Aorta (tissue), 5 donors: ENCODE measurements at regions not wholly inside any gene's neighbourhood (a gene's known extent, or its start where the extent isn't known, plus 50 kb on each side); places are given as distances from the start of the nearest gene placed in this dataset.

ENCODE experiments used
- ATAC-seq: fragments of 200-7000 bp; cut with Tn5 transposase; one replicate; pipeline ENCODE4 v1.9.1; 2022; ENCODE audit warnings: moderate library complexity; ENCODE audit not compliant: low FRiP score
- DNase-seq, 2 donors: peaks; one replicate each; pipeline ENCODE4 v3.0.0-alpha.2; 2020
- H3K27ac ChIP-seq, 2 donors: one replicate each; pipeline ENCODE4 v1.5.1; 2013; ENCODE audit warnings: low read length in 2 of 2, mild to moderate bottlenecking in 2 of 2, moderate library complexity in 2 of 2, control low read depth in 1 of 2, inconsistent platforms in 1 of 2, low read depth in 1 of 2
- H3K27me3 ChIP-seq, 2 donors: one replicate each; pipeline ENCODE4 v1.6.1; 2013; ENCODE audit warnings: control low read depth in 1 of 2, low read length in 1 of 2, mild to moderate bottlenecking in 1 of 2, moderate library complexity in 1 of 2; ENCODE audit not compliant: insufficient read depth in 2 of 2, control insufficient read depth in 1 of 2
- H3K36me3 ChIP-seq, 2 donors: one replicate each; pipeline ENCODE4 v1.6.1; 2013; ENCODE audit warnings: control low read depth in 1 of 2, low read length in 1 of 2, mild to moderate bottlenecking in 1 of 2; ENCODE audit not compliant: insufficient read depth in 2 of 2, control insufficient read depth in 1 of 2
- H3K4me1 ChIP-seq, 2 donors: one replicate each; pipeline ENCODE4 v1.6.1; 2013; ENCODE audit warnings: low read length in 2 of 2, control low read depth in 1 of 2, mild to moderate bottlenecking in 1 of 2, moderate library complexity in 1 of 2; ENCODE audit not compliant: insufficient read depth in 2 of 2, control insufficient read depth in 1 of 2
- H3K4me3 ChIP-seq, 2 donors: one replicate each; pipeline ENCODE4 v1.5.1; 2013; ENCODE audit warnings: low read length in 2 of 2, control low read depth in 1 of 2, mild to moderate bottlenecking in 1 of 2
- H3K9me3 ChIP-seq: one replicate; pipeline ENCODE4 v1.6.1; 2013; ENCODE audit warnings: mild to moderate bottlenecking, low read length; ENCODE audit not compliant: control insufficient read depth
- WGBS, 2 donors: extraction: QIAGEN DNeasy Blood & Tissue Kit; methylation state at CpG; one replicate each; pipeline ENCODE4 v1.1.7; 2013; 5-methylcytosine and 5-hydroxymethylcytosine counted together
- intact Hi-C, 2 donors: fragments of 100-400 bp; cut with DNase I; formaldehyde crosslinking; loops; one replicate each; pipeline versions ENCODE4 v1.14.2 to v1.15.0; 2022
- donor health status: healthy with polysubstance abuse.
- donor health status: Bipolar disorder and iron deficiency.
- donor health status: DM: no; HTN: no; CAD: no.
- donor health status: DM: no; HTN: no; CAD: no.
- donor health status: DM: yes; HTN: yes; CAD: no.

DNA sequence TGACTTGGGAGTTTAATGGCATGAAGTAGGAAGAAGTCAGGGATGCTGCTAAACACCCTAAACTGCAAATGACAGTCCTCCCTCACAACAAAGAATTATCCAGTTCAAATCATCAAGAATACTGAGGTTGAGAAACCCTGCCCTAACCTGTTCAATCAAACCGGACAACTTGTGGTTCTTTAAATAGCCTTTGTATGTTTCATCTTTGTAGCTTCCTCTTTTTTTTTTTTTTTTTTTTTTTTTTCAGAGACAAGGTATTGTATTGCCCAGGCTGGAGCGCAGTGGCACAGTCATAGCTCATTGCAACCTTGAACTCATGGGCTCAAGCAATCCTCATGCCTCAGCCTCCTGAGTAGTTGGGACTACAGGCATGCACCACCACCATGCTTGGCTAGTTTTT lies 52.5 kb upstream of the TTC29 start:
- ATAC-seq (no peak), DNase-seq (no peak)
- Histone ChIP-seq H3K27me3 (no peaks in the 10 kb centered on the region), H3K9me3 (no peaks in the 10 kb centered on the region), H3K4me3 (no peak overlapping the region), H3K27ac (no peak overlapping the region), H3K36me3 (no peaks in the 10 kb centered on the region), H3K4me1 (no peaks in the 10 kb centered on the region)
- WGBS, 2 donors: 87 to 91% methylated on average over 2 of the region's 2 CpGs
- intact Hi-C loops: no loop called here

DNA sequence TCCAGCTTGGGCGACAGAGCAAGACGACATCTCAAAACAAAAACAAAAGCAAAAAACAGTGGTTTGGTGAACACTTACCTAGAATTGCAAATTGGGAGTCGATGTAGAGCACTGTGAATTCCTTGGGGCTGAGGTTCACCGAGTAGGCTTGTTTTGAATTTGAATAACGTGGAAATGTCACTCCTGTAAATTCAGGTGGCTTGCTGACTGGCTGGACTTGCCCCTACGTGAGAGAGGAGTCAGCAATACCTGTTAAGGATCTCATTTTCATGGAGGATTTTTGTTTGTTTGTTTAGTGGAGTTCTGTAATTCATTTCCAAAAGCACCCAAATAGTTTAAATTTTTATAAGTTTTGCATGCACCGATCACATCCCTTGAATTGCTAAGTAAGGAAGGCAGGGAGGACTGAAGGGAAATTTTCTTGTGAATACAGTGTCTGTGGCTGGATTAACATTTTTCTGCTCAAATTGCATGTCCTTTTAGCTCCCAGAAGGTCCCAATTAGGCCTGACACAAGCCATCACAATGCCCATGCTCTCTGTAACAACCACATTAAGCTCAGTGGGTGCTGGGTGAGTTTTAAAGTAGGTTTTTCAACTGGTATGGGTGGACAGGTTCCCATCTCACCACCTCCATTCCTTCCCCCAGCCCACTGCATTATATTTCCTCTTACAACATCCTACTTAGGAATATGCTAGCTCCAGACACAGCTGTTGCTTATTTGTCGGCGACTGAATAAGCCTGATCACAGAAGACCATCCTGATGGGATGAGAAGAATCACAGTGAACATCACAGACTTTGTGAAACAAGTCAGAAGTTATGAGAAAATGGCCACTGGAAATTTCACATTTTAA lies 58.5 kb upstream of the TTC29 start:
- H3K27ac ChIP-seq: no peak overlapping the region
- H3K36me3 ChIP-seq: no peaks in the 10 kb centered on the region
- H3K4me3 ChIP-seq: no peak overlapping the region
- H3K9me3 ChIP-seq: no peaks in the 10 kb centered on the region
- H3K4me1 ChIP-seq: no peaks in the 10 kb centered on the region
- intact Hi-C loops: no loop called here
- ATAC-seq (no peak), DNase-seq (no peak)
- WGBS, 2 donors: 68 to 76% methylated on average over 9 of the region's 9 CpGs
- no peaks in the 10 kb centered on the region for H3K27me3 ChIP-seq

DNA sequence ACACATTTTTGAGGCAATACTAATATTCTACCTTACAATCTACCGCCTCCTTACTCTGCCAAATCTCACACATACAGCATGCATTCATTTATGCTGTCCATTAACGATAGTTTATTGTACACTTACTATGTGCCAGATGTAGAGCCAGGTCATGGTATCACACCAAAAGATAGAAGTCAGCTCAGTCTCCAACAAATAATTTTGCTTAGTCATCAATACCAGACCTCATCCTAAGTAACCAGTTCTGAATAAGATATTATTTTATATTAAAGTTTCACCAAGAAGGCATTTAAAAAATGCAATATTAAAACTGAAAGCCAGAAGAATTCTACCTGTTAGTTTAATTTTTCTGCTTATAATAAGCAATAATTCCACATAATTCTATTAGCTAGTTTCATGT lies 60.6 kb upstream of the TTC29 start:
- no peak for DNase-seq
- no peaks in the 10 kb centered on the region for H3K4me1 ChIP-seq
- H3K27ac ChIP-seq: no peak overlapping the region
- H3K9me3 ChIP-seq: no peaks in the 10 kb centered on the region
- no peaks in the 10 kb centered on the region for H3K36me3 ChIP-seq
- no peak for ATAC-seq
- no peaks in the 10 kb centered on the region for H3K27me3 ChIP-seq
- WGBS, 2 donors: 96 to 98% methylated on average over 2 of the region's 2 CpGs
- intact Hi-C loops: no loop called here
- H3K4me3 ChIP-seq: no peak overlapping the region

DNA sequence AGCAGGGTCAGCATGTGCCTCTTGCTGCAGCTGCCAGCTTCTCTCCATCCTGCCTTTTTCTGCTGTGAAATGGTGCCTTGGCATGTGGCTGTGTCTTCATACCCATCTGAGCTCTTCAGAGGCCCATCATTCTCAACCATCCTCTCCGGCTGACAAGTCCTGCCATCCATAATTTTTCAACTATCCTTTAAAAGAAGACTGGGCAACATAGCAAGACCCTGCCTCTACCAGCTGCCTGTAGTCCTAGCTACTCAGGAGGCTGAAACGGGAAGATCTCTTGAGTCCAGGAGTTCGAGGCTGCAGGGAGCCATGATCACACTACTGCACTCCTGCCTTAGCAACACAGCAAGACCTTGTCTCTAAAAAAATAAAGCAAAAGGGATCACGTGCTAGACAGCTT lies 64.2 kb upstream of the TTC29 start:
- DNase-seq (no peak), ATAC-seq (no peak)
- no peaks in the 10 kb centered on the region for H3K36me3 ChIP-seq
- no peak overlapping the region for H3K4me3 ChIP-seq
- no peaks in the 10 kb centered on the region for H3K27me3 ChIP-seq
- H3K4me1 ChIP-seq: no peaks in the 10 kb centered on the region
- intact Hi-C loops: no loop called here
- 86 to 88% methylated on average over 4 of the region's 4 CpGs for WGBS, 2 donors
- H3K9me3 ChIP-seq: no peaks in the 10 kb centered on the region
- no peak overlapping the region for H3K27ac ChIP-seq

DNA sequence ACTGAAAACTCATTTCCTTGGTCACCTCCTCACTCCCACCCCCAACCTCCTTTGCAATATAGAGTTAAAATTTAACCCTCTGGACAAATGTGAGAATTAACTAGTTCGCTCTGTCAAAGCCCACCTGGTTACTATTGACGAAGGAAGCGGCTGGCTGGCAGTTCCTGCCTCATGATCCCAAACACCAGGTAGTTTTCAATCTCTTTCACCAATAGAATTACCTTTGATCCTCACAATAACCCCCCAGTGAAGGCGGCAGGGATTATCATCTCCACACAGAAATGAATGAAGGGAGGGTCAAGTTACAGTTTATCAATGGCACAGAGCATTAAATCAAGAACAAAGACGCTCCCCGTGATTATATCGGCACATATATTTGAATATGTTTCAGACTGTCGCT lies 65.7 kb upstream of the TTC29 start:
- Histone ChIP-seq H3K27ac (no peak overlapping the region), H3K4me1 (no peaks in the 10 kb centered on the region), H3K9me3 (no peaks in the 10 kb centered on the region), H3K36me3 (no peaks in the 10 kb centered on the region), H3K4me3 (no peak overlapping the region), H3K27me3 (no peaks in the 10 kb centered on the region)
- WGBS, 2 donors: 92% methylated on average over 8 of the region's 8 CpGs
- ATAC-seq: no peak
- intact Hi-C loops: no loop called here
- no peak for DNase-seq

DNA sequence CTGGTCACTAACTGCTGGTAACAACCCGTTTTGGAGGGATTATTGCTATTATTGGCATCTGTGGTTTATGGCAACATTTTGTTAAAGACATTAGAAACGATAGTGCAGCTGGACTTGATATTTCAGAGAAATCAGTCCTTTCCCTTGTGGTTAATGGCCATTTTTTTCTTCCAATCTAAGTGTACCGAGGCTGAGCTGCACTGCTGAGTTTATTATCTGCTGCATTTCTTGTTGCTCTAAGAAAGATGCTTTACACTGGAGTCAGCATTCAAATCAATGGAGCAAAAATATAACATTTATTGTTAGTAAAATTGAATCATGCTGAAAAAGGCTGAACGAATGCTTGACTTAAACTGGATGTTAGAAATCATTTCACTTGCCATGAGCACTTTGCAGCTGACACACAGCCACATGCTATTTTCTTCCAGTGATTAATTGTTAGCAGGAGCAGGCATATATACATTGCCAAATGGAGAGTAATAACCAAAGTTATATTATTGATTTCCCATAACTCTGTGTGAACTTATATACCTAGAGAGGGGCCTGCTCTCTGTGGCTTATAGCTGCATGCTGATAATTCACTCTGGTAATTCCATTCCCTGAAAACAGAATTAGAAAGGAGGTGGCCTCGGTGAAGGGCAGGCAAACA lies 66.5 kb upstream of the TTC29 start:
- 37 to 44% methylated on average over 5 of the region's 5 CpGs for WGBS, 2 donors
- Histone ChIP-seq H3K9me3 (no peaks in the 10 kb centered on the region), H3K27ac (no peak overlapping the region), H3K4me1 (no peaks in the 10 kb centered on the region), H3K27me3 (no peaks in the 10 kb centered on the region), H3K4me3 (no peak overlapping the region), H3K36me3 (no peaks in the 10 kb centered on the region)
- DNase-seq (no peak), ATAC-seq (no peak)
- intact Hi-C loops: no loop called here

DNA sequence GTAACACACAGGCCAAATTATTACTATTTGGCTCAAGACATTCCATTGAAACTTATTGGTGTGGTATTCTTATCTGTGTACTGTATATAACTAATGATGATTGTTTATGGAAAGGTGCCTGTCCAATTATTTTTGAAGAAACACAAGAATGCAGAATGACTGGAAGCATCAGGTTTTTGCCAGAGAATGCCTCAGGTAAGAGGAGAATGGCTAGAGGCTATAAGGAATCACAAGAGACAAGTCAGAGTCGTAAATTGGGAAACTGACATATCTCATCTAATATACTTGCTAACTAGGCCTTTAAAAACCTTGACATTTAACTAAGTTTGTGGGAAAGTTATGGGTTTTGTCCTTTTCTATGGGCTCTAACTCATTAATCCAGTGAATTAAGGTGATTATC lies 69.3 kb upstream of the TTC29 start:
- Histone ChIP-seq H3K36me3 (no peaks in the 10 kb centered on the region), H3K4me3 (no peak overlapping the region), H3K9me3 (no peaks in the 10 kb centered on the region), H3K27me3 (no peaks in the 10 kb centered on the region), H3K27ac (no peak overlapping the region), H3K4me1 (no peaks in the 10 kb centered on the region)
- 84 to 93% methylated on average over 1 of the region's 1 CpG for WGBS, 2 donors
- DNase-seq (no peak), ATAC-seq (no peak)
- intact Hi-C loops: loop anchor here (5.0 kb wide), 3 partner anchors 82 to 577 kb away; no protein-coding TSS in a partner anchor

DNA sequence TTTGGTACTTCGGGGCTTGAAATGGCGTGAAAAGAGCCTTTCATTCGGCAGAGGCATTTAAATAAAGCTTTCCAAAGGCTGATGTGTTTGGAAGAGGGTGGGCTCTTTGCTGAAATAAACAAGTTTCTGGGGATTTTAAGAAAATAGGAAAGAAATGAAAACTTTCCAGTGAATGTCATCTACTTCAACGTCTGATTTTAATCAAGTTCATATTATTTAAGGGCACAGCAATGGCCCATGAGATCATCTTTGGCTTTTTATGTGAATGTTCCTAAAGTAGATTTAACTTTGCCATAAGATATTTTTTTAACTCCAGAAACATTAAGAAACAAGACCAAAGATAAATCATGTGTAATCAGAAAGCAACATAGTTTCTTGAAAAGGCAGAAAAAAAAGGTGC lies 69.8 kb upstream of the TTC29 start:
- intact Hi-C loops: loop anchor here (5.0 kb wide), 3 partner anchors 82 to 577 kb away; no protein-coding TSS in a partner anchor
- Histone ChIP-seq H3K4me3 (peak overlapping the region in 1 of 2 donors; percentile 14), H3K9me3 (no peaks in the 10 kb centered on the region), H3K27ac (no peak overlapping the region), H3K36me3 (no peaks in the 10 kb centered on the region), H3K4me1 (no peaks in the 10 kb centered on the region), H3K27me3 (no peaks in the 10 kb centered on the region)
- ATAC-seq (no peak), DNase-seq (no peak)
- 9 to 13% methylated on average over 4 of the region's 4 CpGs for WGBS, 2 donors

DNA sequence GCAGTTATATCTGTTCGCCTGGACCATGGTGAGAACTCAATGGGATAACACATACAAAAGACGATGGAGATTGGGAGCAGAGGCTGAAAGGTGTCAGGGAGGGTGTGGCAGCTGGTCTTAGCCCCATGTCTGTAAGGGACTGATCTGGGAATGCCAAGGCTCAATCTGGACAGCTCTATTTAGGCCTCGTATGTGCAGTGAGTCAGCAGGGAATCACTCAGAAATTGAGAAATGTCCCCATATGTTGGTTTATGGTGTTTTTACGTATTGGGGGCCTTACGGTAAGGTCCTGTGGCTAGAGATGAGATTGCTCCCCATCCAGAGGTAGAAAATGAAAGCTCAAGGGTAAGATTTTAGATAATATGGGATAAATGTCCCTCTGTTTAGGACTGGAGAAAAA lies 71.4 kb upstream of the TTC29 start:
- Histone ChIP-seq H3K27ac (no peak overlapping the region), H3K4me3 (no peak overlapping the region), H3K9me3 (no peaks in the 10 kb centered on the region), H3K4me1 (no peaks in the 10 kb centered on the region), H3K27me3 (no peaks in the 10 kb centered on the region), H3K36me3 (no peaks in the 10 kb centered on the region)
- no peak for ATAC-seq
- no peak for DNase-seq
- WGBS, 2 donors: 85 to 87% methylated on average over 5 of the region's 5 CpGs
- intact Hi-C loops: loop anchor here (5.0 kb wide), 3 partner anchors 80 to 575 kb away; no protein-coding TSS in a partner anchor
